ENCODE measurements at regions not wholly inside any gene's neighbourhood (a gene's known extent, or its start where the extent isn't known, plus 50 kb on each side); places are given as distances from the start of the nearest gene placed in this dataset.

- H4K5ac ChIP-seq (ENCODE audit: insufficient read length, low read depth, low read length) = no peak overlapping the region
- H4K8ac ChIP-seq (ENCODE audit: extremely low read depth, insufficient read depth, low read length) = no peak overlapping the region
- FAIRE-seq = no peak
- DNase-seq (ENCODE audit: low read depth in 1 of 2, low spot score in 2 of 2) = no peak
- no peak overlapping the region for H2BK12ac ChIP-seq (ENCODE audit: low read depth, low read length)
- H2BK120ac ChIP-seq (replicated peaks; ENCODE audit: low read depth, low read length) = no peak overlapping the region
- no peak overlapping the region for H3K18ac ChIP-seq (ENCODE audit: extremely low read depth, low read length)
- ChIA-PET POLR2A (ENCODE audit: partially characterized antibody) (interaction anchor here (1.5 kb wide), 1 partner anchor 136 kb away, joined by 3 read pairs; no protein-coding TSS in a partner anchor), CTCF (ENCODE audit: partially characterized antibody) (interaction anchor here (0.7 to 2.5 kb wide), 28 partner anchors 9 to 254 kb away, joined by 3 to 12 read pairs (median 4); no protein-coding TSS in a partner anchor)
- no peak overlapping the region for H3K4ac ChIP-seq (replicated peaks; ENCODE audit: insufficient read length, low read depth, low read length)
- H3K4me3 ChIP-seq (ENCODE audit: extremely low read depth in 1 of 4, insufficient read depth in 2 of 4, low read depth in 3 of 4, low read length in 4 of 4) = no peak overlapping the region
- no peaks in the 10 kb centered on the region for H3K9me3 ChIP-seq (ENCODE audit: insufficient read depth in 2 of 2, low read depth in 1 of 2, low read length in 1 of 2)
- H4K91ac ChIP-seq (replicated peaks; ENCODE audit: insufficient read length, low read length) = no peak overlapping the region
- no peaks in the 10 kb centered on the region for H3K36me3 ChIP-seq (ENCODE audit: control insufficient read depth in 2 of 4, insufficient read depth in 4 of 4, low read length in 3 of 4)
- H2BK15ac ChIP-seq (ENCODE audit: low read length) = no peak overlapping the region
- H3K56ac ChIP-seq (replicated peaks; ENCODE audit: insufficient read length, low read depth, low read length) = no peak overlapping the region
- H2AK5ac ChIP-seq (ENCODE audit: low read depth, low read length) = no peak overlapping the region
- 56% methylated on average over 3 of the region's 3 CpGs; no CpG with 5 or more reads in 1 of the 2 experiments for WGBS, 2 experiments (ENCODE audit: extremely low coverage in 1 of 2, insufficient coverage in 1 of 2, insufficient read length in 1 of 2, insufficient replicate concordance in 2 of 2, low coverage in 1 of 2, low lambda C conversion rate in 2 of 2, missing lambda C conversion rate in 1 of 2)
- H3K79me1 ChIP-seq (ENCODE audit: low read depth, low read length) = no peaks in the 10 kb centered on the region
- H2BK20ac ChIP-seq (ENCODE audit: low read length) = no peak overlapping the region
- no peak overlapping the region for H2BK5ac ChIP-seq (ENCODE audit: low read depth, low read length)
- no peaks in the 10 kb centered on the region for H4K20me1 ChIP-seq (replicated peaks in 1 of 2; ENCODE audit: control insufficient read depth in 1 of 2, insufficient read depth in 2 of 2, low read length in 2 of 2)
- no peaks in the 10 kb centered on the region for H3K79me2 ChIP-seq (ENCODE audit: control insufficient read depth in 1 of 2, insufficient read depth in 2 of 2, low read length in 2 of 2)
- no peak overlapping the region for H3K4me2 ChIP-seq (ENCODE audit: insufficient read depth in 1 of 2, low read depth in 2 of 2, low read length in 2 of 2)
- H3K27ac ChIP-seq (ENCODE audit: low read depth, low read length) = no peak overlapping the region
- no peak overlapping the region for H3K9ac ChIP-seq (replicated peaks in 1 of 4; ENCODE audit: extremely low read depth in 1 of 4, low read depth in 3 of 4, low read length in 3 of 4)
- no peak overlapping the region for H3K14ac ChIP-seq (ENCODE audit: insufficient read length)
- no peaks in the 10 kb centered on the region for H3K4me1 ChIP-seq (replicated peaks in 1 of 4; ENCODE audit: control insufficient read depth in 3 of 4, insufficient read depth in 4 of 4, low read length in 3 of 4)
- no peak overlapping the region for H2AFZ ChIP-seq (ENCODE audit: low read length)
- no peaks in the 10 kb centered on the region for H3K23me2 ChIP-seq (ENCODE audit: low read depth, low read length)
- H3K27me3 ChIP-seq (replicated peaks in 1 of 4; ENCODE audit: control insufficient read depth in 3 of 4, extremely low read depth in 1 of 4, insufficient read depth in 3 of 4, low read length in 3 of 4) = no peaks in the 10 kb centered on the region
- H3K23ac ChIP-seq (ENCODE audit: insufficient read length) = no peak overlapping the region
- no peak for TF ChIP-seq SIN3A (conservative IDR thresholded peaks at IDR 0.05 in 1 of 2, IDR thresholded peaks at IDR 0.05 in 1 of 2; ENCODE audit: low read depth in 1 of 2, low read length in 2 of 2)
- TF ChIP-seq RNF2 (IDR thresholded peaks at IDR 0.05; ENCODE audit: borderline replicate concordance, low read depth, low read length, missing control alignments, poor library complexity, severe bottlenecking) = no peak
Observed at GRCh38 chr5:91245074-91245452, 138.1 kb downstream of the ARRDC3 start.

Measured in H1 (cell line).